K562 (cell line): ENCODE measurements at regions not wholly inside any gene's neighbourhood (a gene's known extent, or its start where the extent isn't known, plus 50 kb on each side); places are given as distances from the start of the nearest gene placed in this dataset.
"Not testable (repeated sequence)": the region's sequence is repeated elsewhere in the genome, so short reads cannot be mapped to it uniquely, and the experiment has no call there.

Experiments used
- ATAC-seq: fragments of 200-7000 bp; cut with Tn5 transposase; 3 replicates; pipeline ENCODE4 v1.9.1; 2020; ENCODE audit warnings: moderate library complexity
- BruUV-seq: library from RNA; stranded (reverse); fragments of 400-500 nt; replicated peaks from 2 replicates; lab custom pipeline; 2021; lab: Mats Ljungman, UMichigan
- CTCF ChIA-PET: fragments of 300-600 bp; formaldehyde crosslinking; extraction: SDS; loops from one replicate; lab custom pipeline; 2021; ENCODE audit warnings: low intra/inter-chr PET ratio; lab: Yijun Ruan, JAX
- POLR2A ChIA-PET: fragments of 300-600, 350-650 bp; sonication (Branson Sonifier 250); formaldehyde crosslinking; extraction: SDS; loops from one replicate; lab custom pipeline; 2021; ENCODE audit warnings: antibody characterized with exemption, inconsistent platforms; lab: Yijun Ruan, JAX
- DNase-seq, 4 experiments: peaks; one replicate each; pipeline versions ENCODE4 v3.0.0 to v3.0.0-alpha.2; 2011 to 2018; ENCODE audit warnings: low spot score in 3 of 4, mixed read lengths in 3 of 4; ENCODE audit errors: extremely low read depth in 1 of 4
- FAIRE-seq: peaks from 2 replicates; lab custom pipeline; 2011; peaks lifted over from hg19 to GRCh38; lab: Jason Lieb, UNC
- H2AFZ ChIP-seq: 2 replicates; pipeline ENCODE4 v1.6.0; 2011; ENCODE audit warnings: low read depth, low read length, control low read depth, inconsistent platforms
- H3K27ac ChIP-seq: fragments of 200-600 bp; 3 replicates; pipeline ENCODE4 v1.8.0; 2011; ENCODE audit warnings: low read depth, mild to moderate bottlenecking, control low read depth, inconsistent platforms, low read length, moderate library complexity, mixed read lengths; ENCODE audit errors: extremely low read depth
- H3K27me3 ChIP-seq, 2 experiments: fragments of 300-600 bp in 1 of 2; 2 replicates in 1 of 2; 3 replicates in 1 of 2; pipeline versions ENCODE4 v1.6.0 to v1.8.0; 2011; ENCODE audit warnings: inconsistent platforms in 2 of 2, low read length in 2 of 2, mild to moderate bottlenecking in 1 of 2, mixed read lengths in 1 of 2, moderate library complexity in 1 of 2; ENCODE audit not compliant: control insufficient read depth in 2 of 2, insufficient read depth in 2 of 2
- H3K36me3 ChIP-seq: fragments of 300-600 bp; 3 replicates; pipeline ENCODE4 v1.8.0; 2011; ENCODE audit warnings: mild to moderate bottlenecking, low read length, inconsistent platforms; ENCODE audit not compliant: control insufficient read depth, insufficient read depth
- H3K4me1 ChIP-seq, 2 experiments: fragments of 200-600 bp in 1 of 2; replicated peaks in 1 of 2; 2 replicates in 1 of 2; 3 replicates in 1 of 2; pipeline versions ENCODE4 v1.5.1 to v1.8.0; 2011; ENCODE audit warnings: inconsistent platforms in 2 of 2, low read length in 2 of 2, mild to moderate bottlenecking in 1 of 2, mixed read lengths in 1 of 2, moderate library complexity in 1 of 2; ENCODE audit not compliant: control insufficient read depth in 2 of 2, insufficient read depth in 2 of 2
- H3K4me2 ChIP-seq: 2 replicates; pipeline ENCODE4 v1.6.1; 2011; ENCODE audit warnings: low read length, control low read depth, inconsistent platforms, mixed read lengths; ENCODE audit not compliant: insufficient read depth
- H3K4me3 ChIP-seq: fragments of 200-600 bp; sonication (generic), shearing (Covaris generic); 2 replicates; pipeline ENCODE4 v1.5.1; 2016; ENCODE audit warnings: control low read depth, inconsistent platforms
- H3K79me2 ChIP-seq: fragments of 200-600 bp; 3 replicates; pipeline ENCODE4 v1.8.0; 2011; ENCODE audit warnings: low read length, inconsistent platforms; ENCODE audit not compliant: control insufficient read depth, insufficient read depth
- H3K9ac ChIP-seq, 2 experiments: 2 replicates each; pipeline versions ENCODE4 v1.6.0 to v1.6.1; 2011; ENCODE audit warnings: low read depth in 2 of 2, low read length in 2 of 2, control low read depth in 1 of 2, inconsistent platforms in 1 of 2, mild to moderate bottlenecking in 1 of 2, mixed read lengths in 1 of 2; ENCODE audit not compliant: insufficient read depth in 1 of 2
- H3K9me1 ChIP-seq: one replicate; pipeline ENCODE4 v1.6.0; 2011; ENCODE audit warnings: inconsistent platforms, mild to moderate bottlenecking, low read length, moderate library complexity; ENCODE audit not compliant: control insufficient read depth, insufficient read depth
- H3K9me3 ChIP-seq: replicated peaks from 2 replicates; pipeline ENCODE4 v1.5.1; 2011; ENCODE audit warnings: low read depth, low read length, inconsistent platforms; ENCODE audit not compliant: control insufficient read depth, insufficient read depth
- H4K20me1 ChIP-seq: replicated peaks from 2 replicates; pipeline ENCODE4 v1.6.1; 2011; ENCODE audit warnings: low read length, inconsistent platforms, mixed read lengths; ENCODE audit not compliant: control insufficient read depth, insufficient read depth
- WGBS: fragments of 100-300 bp; shearing (Covaris generic); methylation state at CpG from one replicate; pipeline ENCODE4 v1.1.6; 2016; ENCODE audit warnings: low coverage, mixed read lengths; ENCODE audit not compliant: insufficient coverage; ENCODE audit errors: missing lambda C conversion rate; 5-methylcytosine and 5-hydroxymethylcytosine counted together
- in situ Hi-C: fragments of 300-500 bp; cut with MboI; formaldehyde crosslinking; loops from 4 replicates; pipeline ENCODE4 v1.15.0; 2018; ENCODE audit warnings: inconsistent platforms, mixed read lengths
- intact Hi-C: fragments of 100-400 bp; cut with micrococcal nuclease; formaldehyde crosslinking; loops from 2 replicates; pipeline ENCODE4 v1.14.2; 2022

DNA sequence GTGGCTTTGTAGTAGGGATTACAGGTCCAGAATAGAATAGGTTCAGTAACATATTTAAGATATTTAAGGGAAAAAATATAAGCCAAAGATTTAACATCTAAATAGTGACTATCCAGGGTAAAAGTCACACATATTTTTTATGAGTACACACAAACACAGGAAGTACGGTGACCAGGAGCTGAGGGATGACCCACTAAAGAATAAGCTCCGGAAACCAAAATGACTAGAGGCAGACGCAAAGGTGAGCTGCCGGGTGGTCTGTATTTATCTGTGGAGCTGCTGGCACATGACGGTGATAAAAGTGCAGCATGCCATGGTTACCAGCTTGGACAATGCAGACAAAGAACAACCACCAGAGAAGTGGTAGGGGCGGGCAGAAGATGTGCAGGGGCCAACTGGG, 73.9 kb upstream of the FBXO28 start:
- POLR2A ChIA-PET: interaction anchor here (0.7 kb wide), 1 partner anchor 339 kb away, joined by 4 read pairs; no protein-coding TSS in a partner anchor
- H3K4me3 ChIP-seq, H3K4me2 ChIP-seq, H3K79me2 ChIP-seq, H3K9ac ChIP-seq, in situ Hi-C loops, H3K9me3 ChIP-seq, FAIRE-seq, H3K36me3 ChIP-seq, H4K20me1 ChIP-seq, BruUV-seq, H3K4me1 ChIP-seq, DNase-seq, H3K27ac ChIP-seq, CTCF ChIA-PET, intact Hi-C loops, H2AFZ ChIP-seq, ATAC-seq, H3K27me3 ChIP-seq, H3K9me1 ChIP-seq: not testable (repeated sequence)
- 60% methylated on average over 5 of the region's 6 CpGs for WGBS

- H3K9me1 ChIP-seq, H3K4me3 ChIP-seq, H3K9ac ChIP-seq, in situ Hi-C loops, H3K4me1 ChIP-seq, DNase-seq, H3K4me2 ChIP-seq, BruUV-seq, H3K36me3 ChIP-seq, H2AFZ ChIP-seq, FAIRE-seq, H3K79me2 ChIP-seq, H3K9me3 ChIP-seq, H3K27me3 ChIP-seq, H4K20me1 ChIP-seq, intact Hi-C loops, ATAC-seq, CTCF ChIA-PET, H3K27ac ChIP-seq: not testable (repeated sequence)
- WGBS: 40% methylated on average over 2 of the region's 2 CpGs
- POLR2A ChIA-PET: interaction anchor here (0.7 kb wide), 1 partner anchor 197 kb away, joined by 3 read pairs; no protein-coding TSS in a partner anchor
Observed at GRCh38 chr1:224038832-224039231, 75.1 kb upstream of the FBXO28 start.
